H1 (cell line): ENCODE measurements at regions not wholly inside any gene's neighbourhood (a gene's known extent, or its start where the extent isn't known, plus 50 kb on each side); places are given as distances from the start of the nearest gene placed in this dataset.

ENCODE experiments used
- CTCF ChIA-PET: fragments of 300-600 bp; sonication (Branson Sonifier 250); formaldehyde crosslinking; loops from one replicate; lab custom pipeline; 2021; ENCODE audit not compliant: partially characterized antibody; lab: Charles Lee
- POLR2A ChIA-PET: fragments of 300-600 bp; sonication (Branson Sonifier 250); formaldehyde crosslinking; loops from one replicate; lab custom pipeline; 2021; ENCODE audit warnings: inconsistent platforms; ENCODE audit not compliant: partially characterized antibody; lab: Charles Lee
- DNase-seq, 2 experiments: peaks; one replicate each; pipeline versions ENCODE4 v3.0.0 to v3.0.0-alpha.2; 2010 to 2022; ENCODE audit warnings: low spot score in 2 of 2, low read depth in 1 of 2, mixed read lengths in 1 of 2
- FAIRE-seq: peaks from 2 replicates; lab custom pipeline; 2011; peaks lifted over from hg19 to GRCh38; lab: Jason Lieb, UNC
- H2AFZ ChIP-seq: 2 replicates; pipeline ENCODE4 v1.8.1; 2012; ENCODE audit warnings: low read length, inconsistent platforms
- H2AK5ac ChIP-seq: 2 replicates; pipeline ENCODE4 v1.6.1; 2013; ENCODE audit warnings: low read depth, low read length
- H2BK120ac ChIP-seq: replicated peaks from 2 replicates; pipeline ENCODE3; 2013; ENCODE audit warnings: low read depth, low read length, inconsistent platforms
- H2BK12ac ChIP-seq: 2 replicates; pipeline ENCODE4 v1.6.1; 2013; ENCODE audit warnings: low read depth, low read length
- H2BK15ac ChIP-seq: 2 replicates; pipeline ENCODE4 v1.6.1; 2013; ENCODE audit warnings: low read length
- H2BK20ac ChIP-seq: 2 replicates; pipeline ENCODE4 v1.6.1; 2013; ENCODE audit warnings: low read length
- H2BK5ac ChIP-seq: 2 replicates; pipeline ENCODE4 v1.6.1; 2013; ENCODE audit warnings: low read depth, low read length
- H3K14ac ChIP-seq: 2 replicates; pipeline ENCODE4 v1.6.1; 2013; ENCODE audit warnings: inconsistent platforms; ENCODE audit not compliant: insufficient read length
- H3K18ac ChIP-seq: 2 replicates; pipeline ENCODE4 v1.6.1; 2013; ENCODE audit warnings: low read length; ENCODE audit errors: extremely low read depth
- H3K23ac ChIP-seq: 2 replicates; pipeline ENCODE4 v1.6.1; 2013; ENCODE audit warnings: inconsistent platforms; ENCODE audit not compliant: insufficient read length
- H3K23me2 ChIP-seq: 2 replicates; pipeline ENCODE4 v1.6.1; 2013; ENCODE audit warnings: low read depth, low read length
- H3K27ac ChIP-seq: 2 replicates; pipeline ENCODE4 v1.6.1; 2011; ENCODE audit warnings: low read depth, low read length, inconsistent platforms
- H3K27me3 ChIP-seq, 4 experiments: replicated peaks in 1 of 4; 1 replicate in 1 of 4; 2 replicates in 3 of 4; pipeline versions ENCODE4 v1.6.1 to v1.8.1; 2011 to 2013; ENCODE audit warnings: low read length in 3 of 4, mild to moderate bottlenecking in 3 of 4, inconsistent platforms in 2 of 4, mixed read lengths in 2 of 4, moderate library complexity in 1 of 4; ENCODE audit not compliant: control insufficient read depth in 3 of 4, insufficient read depth in 3 of 4; ENCODE audit errors: extremely low read depth in 1 of 4
- H3K36me3 ChIP-seq, 4 experiments: 2 replicates each; pipeline versions ENCODE4 v1.6.1 to v1.8.1; 2011 to 2013; ENCODE audit warnings: mild to moderate bottlenecking in 4 of 4, low read length in 3 of 4, moderate library complexity in 2 of 4, control low read depth in 1 of 4, inconsistent platforms in 1 of 4; ENCODE audit not compliant: insufficient read depth in 4 of 4, control insufficient read depth in 2 of 4
- H3K4ac ChIP-seq: replicated peaks from 2 replicates; pipeline ENCODE3; 2013; ENCODE audit warnings: low read length, low read depth, mixed read lengths, inconsistent platforms; ENCODE audit not compliant: insufficient read length
- H3K4me1 ChIP-seq, 4 experiments: replicated peaks in 1 of 4; 1 replicate in 1 of 4; 2 replicates in 3 of 4; pipeline versions ENCODE4 v1.6.1 to v1.8.1; 2011 to 2013; ENCODE audit warnings: low read length in 3 of 4, inconsistent platforms in 2 of 4, mixed read lengths in 1 of 4; ENCODE audit not compliant: insufficient read depth in 4 of 4, control insufficient read depth in 3 of 4
- H3K4me2 ChIP-seq, 2 experiments: 2 replicates each; pipeline versions ENCODE4 v1.6.1 to v1.8.1; 2011 to 2013; ENCODE audit warnings: low read depth in 2 of 2, low read length in 2 of 2, control low read depth in 1 of 2, inconsistent platforms in 1 of 2, mild to moderate bottlenecking in 1 of 2; ENCODE audit not compliant: insufficient read depth in 1 of 2
- H3K4me3 ChIP-seq, 4 experiments: fragments of 200-600, 300-600 bp in 1 of 4; sonication (generic), shearing (Covaris generic), sonication (Bioruptor Twin) in 1 of 4; 2 replicates each; pipeline versions ENCODE4 v1.5.1 to v1.8.1; 2011 to 2016; ENCODE audit warnings: low read length in 4 of 4, low read depth in 3 of 4, control low read depth in 2 of 4, inconsistent platforms in 2 of 4, mild to moderate bottlenecking in 2 of 4, mixed read lengths in 1 of 4, moderate library complexity in 1 of 4; ENCODE audit not compliant: insufficient read depth in 2 of 4; ENCODE audit errors: extremely low read depth in 1 of 4
- H3K56ac ChIP-seq: replicated peaks from 2 replicates; pipeline ENCODE3; 2013; ENCODE audit warnings: low read depth, mild to moderate bottlenecking, mixed read lengths, low read length, inconsistent platforms; ENCODE audit not compliant: insufficient read length
- H3K79me1 ChIP-seq: 2 replicates; pipeline ENCODE4 v1.6.1; 2013; ENCODE audit warnings: low read depth, low read length, control low read depth
- H3K79me2 ChIP-seq, 2 experiments: 2 replicates each; pipeline versions ENCODE4 v1.6.1 to v1.8.1; 2012 to 2013; ENCODE audit warnings: low read length in 2 of 2, mild to moderate bottlenecking in 2 of 2, inconsistent platforms in 1 of 2; ENCODE audit not compliant: insufficient read depth in 2 of 2, control insufficient read depth in 1 of 2
- H3K9ac ChIP-seq, 4 experiments: replicated peaks in 1 of 4; 1 replicate in 1 of 4; 2 replicates in 3 of 4; pipeline versions ENCODE4 v1.6.1 to v1.8.1; 2011 to 2013; ENCODE audit warnings: low read depth in 3 of 4, low read length in 3 of 4, control low read depth in 2 of 4, mild to moderate bottlenecking in 2 of 4, moderate library complexity in 2 of 4, inconsistent platforms in 1 of 4; ENCODE audit errors: extremely low read depth in 1 of 4
- H3K9me3 ChIP-seq, 2 experiments: 2 replicates each; pipeline versions ENCODE4 v1.6.1 to v1.8.1; 2012 to 2013; ENCODE audit warnings: mild to moderate bottlenecking in 2 of 2, moderate library complexity in 2 of 2, control low read depth in 1 of 2, inconsistent platforms in 1 of 2, low read depth in 1 of 2, low read length in 1 of 2, mixed read lengths in 1 of 2; ENCODE audit not compliant: insufficient read depth in 2 of 2
- H4K20me1 ChIP-seq, 2 experiments: replicated peaks in 1 of 2; 2 replicates each; pipeline versions ENCODE3 to v1.8.1; 2011 to 2013; ENCODE audit warnings: inconsistent platforms in 2 of 2, low read length in 2 of 2, mild to moderate bottlenecking in 1 of 2; ENCODE audit not compliant: insufficient read depth in 2 of 2, control insufficient read depth in 1 of 2
- H4K5ac ChIP-seq: 2 replicates; pipeline ENCODE4 v1.6.1; 2013; ENCODE audit warnings: low read length, low read depth, mixed read lengths, inconsistent platforms; ENCODE audit not compliant: insufficient read length
- H4K8ac ChIP-seq: 2 replicates; pipeline ENCODE4 v1.8.0; 2013; ENCODE audit warnings: mild to moderate bottlenecking, moderate library complexity, low read length, inconsistent platforms; ENCODE audit not compliant: insufficient read depth; ENCODE audit errors: extremely low read depth
- H4K91ac ChIP-seq: replicated peaks from 2 replicates; pipeline ENCODE3; 2013; ENCODE audit warnings: low read length, mixed read lengths, inconsistent platforms; ENCODE audit not compliant: insufficient read length
- MAFK ChIP-seq: IDR thresholded peaks from 2 replicates; pipeline ENCODE4 v1.6.1; 2012; ENCODE audit warnings: low read depth, mild to moderate bottlenecking, improper control_type of control experiment, low read length
- TCF12 ChIP-seq: IDR thresholded peaks from 2 replicates; pipeline ENCODE4 v1.6.1; 2011; ENCODE audit warnings: low read depth, mild to moderate bottlenecking, low read length
- WGBS, 2 experiments: shearing (Covaris generic) in 1 of 2; methylation state at CpG; one replicate each; pipeline versions ENCODE4 v1.1.6 to v1.1.7; 2013 to 2015; ENCODE audit warnings: low lambda C conversion rate in 2 of 2, mixed read lengths in 2 of 2, inconsistent platforms in 1 of 2, low coverage in 1 of 2, missing lambda C conversion rate in 1 of 2; ENCODE audit not compliant: insufficient replicate concordance in 2 of 2, insufficient coverage in 1 of 2, insufficient read length in 1 of 2; ENCODE audit errors: extremely low coverage in 1 of 2, missing lambda C conversion rate in 1 of 2; 5-methylcytosine and 5-hydroxymethylcytosine counted together

DNA sequence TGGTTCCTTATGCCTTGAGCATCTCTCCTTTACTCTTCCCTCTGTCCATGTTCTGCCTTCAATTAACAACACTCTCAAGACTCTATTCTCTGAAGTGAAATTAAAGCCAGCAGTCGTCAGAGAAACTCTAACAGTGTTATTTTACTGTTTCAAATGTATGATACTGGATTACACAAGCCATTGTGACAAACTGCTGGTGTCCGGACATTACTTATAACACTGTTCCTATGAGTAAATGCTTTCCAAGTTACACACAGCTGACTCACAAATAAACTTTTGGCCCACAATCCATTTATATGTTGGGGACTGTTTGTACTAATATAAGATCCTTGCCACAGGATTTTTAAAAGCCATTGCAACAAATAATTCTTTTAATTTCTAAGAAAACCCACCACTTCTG, 63.2 kb upstream of the GHR start:
- Histone ChIP-seq H3K18ac (no peak overlapping the region), H2AK5ac (no peak overlapping the region), H3K9ac (no peak overlapping the region), H3K23ac (no peak overlapping the region), H2BK5ac (no peak overlapping the region), H3K4me2 (peak overlapping the region in 1 of 2 experiments; percentile 17; a peak in 1 of 4 replicates), H3K9me3 (no peaks in the 10 kb centered on the region), H3K14ac (no peak overlapping the region), H3K79me2 (no peaks in the 10 kb centered on the region), H3K4ac (no peak overlapping the region), H4K5ac (no peak overlapping the region), H2AFZ (no peak overlapping the region), H2BK20ac (no peak overlapping the region), H4K91ac (no peak overlapping the region), H3K36me3 (no peaks in the 10 kb centered on the region), H2BK12ac (no peak overlapping the region), H3K79me1 (no peaks in the 10 kb centered on the region), H4K8ac (no peak overlapping the region), H3K4me1 (peaks cover 0 to 13% (median 8%) of the 10 kb centered on the region in 4 experiments; a peak in 4 of 7 replicates), H3K4me3 (peak overlapping the region in 1 of 4 experiments; percentile 27; a peak in 1 of 8 replicates), H4K20me1 (no peaks in the 10 kb centered on the region), H3K27ac (no peak overlapping the region), H3K23me2 (no peaks in the 10 kb centered on the region), H2BK15ac (no peak overlapping the region), H3K56ac (no peak overlapping the region), H2BK120ac (no peak overlapping the region), H3K27me3 (no peaks in the 10 kb centered on the region)
- no peak for FAIRE-seq
- WGBS, 2 experiments = 72% methylated on average over 2 of the region's 2 CpGs; no CpG with 5 or more reads in 1 of the 2 experiments
- CTCF ChIA-PET = no interaction called here
- POLR2A ChIA-PET = no interaction called here
- no peak for DNase-seq
- no peak for TF ChIP-seq TCF12
- TF ChIP-seq MAFK = no peak
